ENCODE measurements at regions not wholly inside any gene's neighbourhood (a gene's known extent, or its start where the extent isn't known, plus 50 kb on each side); places are given as distances from the start of the nearest gene placed in this dataset.
"Not testable (repeated sequence)": the region's sequence is repeated elsewhere in the genome, so short reads cannot be mapped to it uniquely, and the experiment has no call there.

DNA sequence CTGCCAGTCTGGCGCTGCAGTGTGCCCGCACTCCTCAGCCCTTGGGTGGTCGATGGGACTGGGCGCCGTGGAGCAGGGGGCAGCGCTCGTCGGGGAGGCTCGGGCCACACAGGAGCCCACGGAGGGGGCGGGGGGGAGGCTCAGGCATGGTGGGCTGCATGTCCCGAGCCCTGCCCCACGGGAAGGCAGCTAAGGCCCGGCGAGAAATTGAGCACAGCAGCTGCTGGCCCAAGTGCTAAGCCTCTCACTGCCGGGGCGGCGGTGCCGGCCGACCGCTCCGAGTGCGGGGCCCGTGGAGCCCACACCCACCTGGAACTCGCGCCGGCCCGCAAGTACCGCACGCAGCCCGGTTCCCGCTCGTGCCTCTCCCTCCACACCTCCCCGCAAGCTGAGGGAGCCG lies 63.6 kb upstream of the CD28 start:
- TF ChIP-seq, protein P1, sequence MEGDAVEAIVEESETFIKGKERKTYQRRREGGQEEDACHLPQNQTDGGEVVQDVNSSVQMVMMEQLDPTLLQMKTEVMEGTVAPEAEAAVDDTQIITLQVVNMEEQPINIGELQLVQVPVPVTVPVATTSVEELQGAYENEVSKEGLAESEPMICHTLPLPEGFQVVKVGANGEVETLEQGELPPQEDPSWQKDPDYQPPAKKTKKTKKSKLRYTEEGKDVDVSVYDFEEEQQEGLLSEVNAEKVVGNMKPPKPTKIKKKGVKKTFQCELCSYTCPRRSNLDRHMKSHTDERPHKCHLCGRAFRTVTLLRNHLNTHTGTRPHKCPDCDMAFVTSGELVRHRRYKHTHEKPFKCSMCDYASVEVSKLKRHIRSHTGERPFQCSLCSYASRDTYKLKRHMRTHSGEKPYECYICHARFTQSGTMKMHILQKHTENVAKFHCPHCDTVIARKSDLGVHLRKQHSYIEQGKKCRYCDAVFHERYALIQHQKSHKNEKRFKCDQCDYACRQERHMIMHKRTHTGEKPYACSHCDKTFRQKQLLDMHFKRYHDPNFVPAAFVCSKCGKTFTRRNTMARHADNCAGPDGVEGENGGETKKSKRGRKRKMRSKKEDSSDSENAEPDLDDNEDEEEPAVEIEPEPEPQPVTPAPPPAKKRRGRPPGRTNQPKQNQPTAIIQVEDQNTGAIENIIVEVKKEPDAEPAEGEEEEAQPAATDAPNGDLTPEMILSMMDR (conservative IDR thresholded peaks at IDR 0.05; ENCODE audit: low read length), result not testable (repeated sequence)
- TF ChIP-seq EZH2phosphoT487 (IDR thresholded peaks at IDR 0.05; ENCODE audit: borderline replicate concordance, low read depth, low read length), result not testable (repeated sequence)

Measured in OCI-LY7 (cell line).